H9 (cell line): ENCODE measurements at regions not wholly inside any gene's neighbourhood (a gene's known extent, or its start where the extent isn't known, plus 50 kb on each side); places are given as distances from the start of the nearest gene placed in this dataset.

Experiments
- DNase-seq: peaks from one replicate; pipeline ENCODE4 v3.0.0-alpha.2; 2017
- H2AFZ ChIP-seq: one replicate; pipeline ENCODE4 v1.6.1; 2013; ENCODE audit warnings: mild to moderate bottlenecking, low read length, control low read depth, moderate library complexity
- H2AK5ac ChIP-seq: 2 replicates; pipeline ENCODE4 v1.6.1; 2013; ENCODE audit warnings: low read length, control low read depth, mixed read lengths; ENCODE audit not compliant: insufficient read length
- H2BK120ac ChIP-seq: one replicate; pipeline ENCODE4 v1.6.1; 2013; ENCODE audit warnings: low read depth, mild to moderate bottlenecking, low read length, control low read depth, inconsistent platforms; ENCODE audit not compliant: poor library complexity, severe bottlenecking
- H2BK12ac ChIP-seq: 2 replicates; pipeline ENCODE4 v1.6.1; 2013; ENCODE audit warnings: low read length, control low read depth, mixed read lengths, low read depth; ENCODE audit not compliant: insufficient read length
- H2BK15ac ChIP-seq: 2 replicates; pipeline ENCODE4 v1.6.1; 2013; ENCODE audit warnings: low read depth, low read length, control low read depth
- H2BK20ac ChIP-seq: one replicate; pipeline ENCODE4 v1.6.1; 2013; ENCODE audit warnings: low read depth, mild to moderate bottlenecking, low read length, control low read depth, inconsistent platforms; ENCODE audit not compliant: poor library complexity, severe bottlenecking
- H2BK5ac ChIP-seq: 2 replicates; pipeline ENCODE4 v1.6.1; 2013; ENCODE audit warnings: low read length, control low read depth, mixed read lengths; ENCODE audit not compliant: insufficient read length
- H3K14ac ChIP-seq: 2 replicates; pipeline ENCODE4 v1.6.1; 2013; ENCODE audit warnings: low read length, control low read depth; ENCODE audit not compliant: insufficient read depth
- H3K18ac ChIP-seq: 2 replicates; pipeline ENCODE4 v1.6.1; 2013; ENCODE audit warnings: low read depth, mild to moderate bottlenecking, mixed read lengths, low read length, control low read depth; ENCODE audit not compliant: insufficient read length
- H3K23ac ChIP-seq: 2 replicates; pipeline ENCODE4 v1.6.1; 2013; ENCODE audit warnings: low read length, control low read depth, mixed read lengths, low read depth; ENCODE audit not compliant: insufficient read length
- H3K23me2 ChIP-seq: 2 replicates; pipeline ENCODE4 v1.6.1; 2013; ENCODE audit warnings: low read depth, mild to moderate bottlenecking, mixed read lengths, low read length, control low read depth; ENCODE audit not compliant: insufficient read length, poor library complexity, severe bottlenecking
- H3K27ac ChIP-seq: 2 replicates; pipeline ENCODE4 v1.5.1; 2013; ENCODE audit warnings: low read length, control low read depth, mixed read lengths, low read depth; ENCODE audit not compliant: insufficient read length
- H3K27me3 ChIP-seq: 2 replicates; pipeline ENCODE4 v1.6.1; 2013; ENCODE audit warnings: low read length, control low read depth, inconsistent platforms; ENCODE audit not compliant: insufficient read depth
- H3K4ac ChIP-seq: 2 replicates; pipeline ENCODE4 v1.6.1; 2013; ENCODE audit warnings: low read depth, mild to moderate bottlenecking, control low read depth, inconsistent platforms, low read length, moderate library complexity
- H3K4me1 ChIP-seq: 2 replicates; pipeline ENCODE4 v1.6.1; 2013; ENCODE audit warnings: low read length, control low read depth, inconsistent platforms; ENCODE audit not compliant: insufficient read depth
- H3K4me2 ChIP-seq: 2 replicates; pipeline ENCODE4 v1.6.1; 2013; ENCODE audit warnings: low read length, control low read depth, mixed read lengths; ENCODE audit not compliant: insufficient read length, insufficient read depth
- H3K56ac ChIP-seq: 2 replicates; pipeline ENCODE4 v1.6.1; 2013; ENCODE audit warnings: low read depth, mild to moderate bottlenecking, mixed read lengths, low read length, control low read depth; ENCODE audit not compliant: insufficient read length
- H3K79me1 ChIP-seq: 2 replicates; pipeline ENCODE4 v1.6.1; 2013; ENCODE audit warnings: low read depth, mild to moderate bottlenecking, moderate library complexity, low read length, control low read depth, inconsistent platforms; ENCODE audit not compliant: insufficient read depth, poor library complexity, severe bottlenecking
- H3K79me2 ChIP-seq: 2 replicates; pipeline ENCODE4 v1.6.1; 2013; ENCODE audit warnings: low read length, control low read depth, inconsistent platforms; ENCODE audit not compliant: insufficient read depth
- H3K9ac ChIP-seq: 2 replicates; pipeline ENCODE4 v1.6.1; 2013; ENCODE audit warnings: low read length, control low read depth, mixed read lengths; ENCODE audit not compliant: insufficient read length; ENCODE audit errors: extremely low read depth
- H3K9me3 ChIP-seq: one replicate; pipeline ENCODE4 v1.6.1; 2013; ENCODE audit warnings: low read depth, low read length, inconsistent platforms; ENCODE audit not compliant: control insufficient read depth
- H3T11ph ChIP-seq: one replicate; pipeline ENCODE4 v1.6.1; 2013; ENCODE audit warnings: mild to moderate bottlenecking, low read length, control low read depth, inconsistent platforms
- H4K20me1 ChIP-seq: one replicate; pipeline ENCODE4 v1.6.1; 2013; ENCODE audit not compliant: control insufficient read depth, insufficient read length, insufficient read depth
- H4K5ac ChIP-seq: 2 replicates; pipeline ENCODE4 v1.6.1; 2013; ENCODE audit warnings: low read depth, mild to moderate bottlenecking, mixed read lengths, low read length, control low read depth; ENCODE audit not compliant: insufficient read length
- H4K8ac ChIP-seq: replicated peaks from 2 replicates; pipeline ENCODE4 v1.6.1; 2013; ENCODE audit warnings: low read length, control low read depth, mixed read lengths, low read depth; ENCODE audit not compliant: insufficient read length
- H4K91ac ChIP-seq: 2 replicates; pipeline ENCODE4 v1.6.1; 2013; ENCODE audit warnings: low read depth, mild to moderate bottlenecking, moderate library complexity, mixed read lengths, low read length, control low read depth; ENCODE audit not compliant: insufficient read length
- H3K27ac Mint-ChIP-seq, 3 experiments: 2 replicates in 2 of 3; 3 replicates in 1 of 3; pipeline ENCODE4 v1.8.0; 2020 to 2021; ENCODE audit warnings: mixed read lengths in 3 of 3, mild to moderate bottlenecking in 1 of 3, moderate library complexity in 1 of 3
- H3K27me3 Mint-ChIP-seq: 2 replicates; pipeline ENCODE4 v1.8.0; 2021; ENCODE audit warnings: low read depth, mild to moderate bottlenecking, moderate library complexity, mixed read lengths
- H3K36me3 Mint-ChIP-seq, 3 experiments: 2 replicates in 2 of 3; 3 replicates in 1 of 3; pipeline ENCODE4 v1.8.0; 2020 to 2021; ENCODE audit warnings: low read depth in 3 of 3, mixed read lengths in 3 of 3; ENCODE audit not compliant: insufficient read depth in 1 of 3
- H3K4me1 Mint-ChIP-seq, 2 experiments: 2 replicates each; pipeline ENCODE4 v1.8.0; 2020; ENCODE audit warnings: mixed read lengths in 2 of 2
- H3K4me3 Mint-ChIP-seq, 2 experiments: 2 replicates in 1 of 2; 3 replicates in 1 of 2; pipeline ENCODE4 v1.8.0; 2020 to 2021; ENCODE audit warnings: mild to moderate bottlenecking in 2 of 2, mixed read lengths in 2 of 2, moderate library complexity in 1 of 2
- H3K9me3 Mint-ChIP-seq, 2 experiments: 2 replicates in 1 of 2; 3 replicates in 1 of 2; pipeline ENCODE4 v1.8.0; 2020; ENCODE audit warnings: mild to moderate bottlenecking in 2 of 2, mixed read lengths in 2 of 2, moderate library complexity in 1 of 2
- WGBS: extraction: QIAGEN DNeasy Blood & Tissue Kit; methylation state at CpG from one replicate; pipeline ENCODE4 v1.1.7; 2013; ENCODE audit warnings: missing lambda C conversion rate, low lambda C conversion rate, mixed read lengths; ENCODE audit not compliant: insufficient read length; ENCODE audit errors: extremely low coverage; 5-methylcytosine and 5-hydroxymethylcytosine counted together
- TF ChIP-seq, protein P1 (sequence below): fragments of 200-600 bp; sonication (generic); conservative IDR thresholded peaks from 3 replicates; pipeline ENCODE4 v1.8.0; 2021; ENCODE audit warnings: antibody characterized with exemption, mild to moderate bottlenecking

DNA sequence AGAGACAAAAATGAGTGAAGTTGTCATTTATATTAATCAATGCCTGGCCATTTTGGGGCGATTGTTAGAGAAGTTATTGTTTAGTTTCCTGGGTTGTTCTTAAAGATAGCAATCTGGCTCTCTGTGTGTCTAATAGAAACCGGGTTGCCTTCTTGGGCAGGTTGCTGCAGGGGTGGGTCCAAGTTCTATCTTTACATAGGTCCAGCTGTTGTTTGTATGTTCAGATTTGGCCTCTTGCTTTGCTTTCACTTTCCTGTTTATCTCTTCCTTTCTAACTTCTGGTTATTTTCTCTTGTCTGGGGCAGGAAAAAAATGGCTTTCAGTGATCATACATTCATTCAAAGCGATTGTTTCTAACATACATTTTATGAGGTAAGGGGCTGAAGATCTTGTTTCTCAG, 128.4 kb upstream of the NOX3 start:
- Histone ChIP-seq H4K91ac (no peak overlapping the region), H2BK20ac (no peak overlapping the region), H3K4ac (no peak overlapping the region), H2BK12ac (no peak overlapping the region), H3K4me1 (no peaks in the 10 kb centered on the region; the same call in 1 of the 2 replicates), H3K56ac (no peak overlapping the region), H3T11ph (no peak overlapping the region), H3K79me1 (no peaks in the 10 kb centered on the region), H2AFZ (no peak overlapping the region), H3K27me3 (no peaks in the 10 kb centered on the region), H4K20me1 (no peaks in the 10 kb centered on the region), H2BK5ac (no peak overlapping the region), H4K5ac (no peak overlapping the region), H3K27ac (no peak overlapping the region), H4K8ac (no peak overlapping the region), H2BK15ac (no peak overlapping the region), H3K18ac (no peak overlapping the region), H3K9me3 (no peaks in the 10 kb centered on the region), H3K14ac (no peak overlapping the region), H2AK5ac (no peak overlapping the region), H3K9ac (no peak overlapping the region), H3K23me2 (no peaks in the 10 kb centered on the region), H2BK120ac (no peak overlapping the region), H3K4me2 (no peak overlapping the region), H3K23ac (no peak overlapping the region), H3K79me2 (no peaks in the 10 kb centered on the region)
- no peak for DNase-seq
- peaks cover 9 to 11% of the 10 kb centered on the region in 2 experiments for H3K4me1 Mint-ChIP-seq
- H3K27me3 Mint-ChIP-seq: no peaks in the 10 kb centered on the region
- TF ChIP-seq, protein P1, sequence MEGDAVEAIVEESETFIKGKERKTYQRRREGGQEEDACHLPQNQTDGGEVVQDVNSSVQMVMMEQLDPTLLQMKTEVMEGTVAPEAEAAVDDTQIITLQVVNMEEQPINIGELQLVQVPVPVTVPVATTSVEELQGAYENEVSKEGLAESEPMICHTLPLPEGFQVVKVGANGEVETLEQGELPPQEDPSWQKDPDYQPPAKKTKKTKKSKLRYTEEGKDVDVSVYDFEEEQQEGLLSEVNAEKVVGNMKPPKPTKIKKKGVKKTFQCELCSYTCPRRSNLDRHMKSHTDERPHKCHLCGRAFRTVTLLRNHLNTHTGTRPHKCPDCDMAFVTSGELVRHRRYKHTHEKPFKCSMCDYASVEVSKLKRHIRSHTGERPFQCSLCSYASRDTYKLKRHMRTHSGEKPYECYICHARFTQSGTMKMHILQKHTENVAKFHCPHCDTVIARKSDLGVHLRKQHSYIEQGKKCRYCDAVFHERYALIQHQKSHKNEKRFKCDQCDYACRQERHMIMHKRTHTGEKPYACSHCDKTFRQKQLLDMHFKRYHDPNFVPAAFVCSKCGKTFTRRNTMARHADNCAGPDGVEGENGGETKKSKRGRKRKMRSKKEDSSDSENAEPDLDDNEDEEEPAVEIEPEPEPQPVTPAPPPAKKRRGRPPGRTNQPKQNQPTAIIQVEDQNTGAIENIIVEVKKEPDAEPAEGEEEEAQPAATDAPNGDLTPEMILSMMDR: no peak
- peaks cover 0 to 7% (median 0%) of the 10 kb centered on the region in 3 experiments; a peak in 4 of 7 replicates for H3K36me3 Mint-ChIP-seq
- peaks cover 0 to 2% of the 10 kb centered on the region in 2 experiments; a peak in 2 of 5 replicates for H3K9me3 Mint-ChIP-seq
- peak overlapping the region in 1 of 3 experiments; percentile 57; a peak in 1 of 7 replicates for H3K27ac Mint-ChIP-seq
- H3K4me3 Mint-ChIP-seq: no peak overlapping the region
- WGBS: no CpG with 5 or more reads among the region's 3 CpGs
